Fibroblast of pulmonary artery (primary cell): ENCODE measurements at regions not wholly inside any gene's neighbourhood (a gene's known extent, or its start where the extent isn't known, plus 50 kb on each side); places are given as distances from the start of the nearest gene placed in this dataset.

ENCODE experiments used
- DNase-seq: peaks from one replicate; pipeline ENCODE4 v3.0.0-alpha.2; 2010; ENCODE audit warnings: low read depth
- H3K4me3 ChIP-seq: replicated peaks from 2 replicates; pipeline ENCODE4 v1.5.1; 2011; ENCODE audit warnings: low read depth, mild to moderate bottlenecking, control low read depth, low read length, moderate library complexity
- CTCF ChIP-seq: IDR thresholded peaks from 2 replicates; pipeline ENCODE4 v1.5.1; 2011; ENCODE audit warnings: mild to moderate bottlenecking, control low read depth, low read length, inconsistent platforms; ENCODE audit errors: missing control alignments

GRCh38 chr16:73196670-73197069 lies 148.7 kb upstream of the ZFHX3 start:
- DNase-seq: peak; percentile 82
- TF ChIP-seq CTCF: peak; percentile 60
- no peak overlapping the region for H3K4me3 ChIP-seq

- TF ChIP-seq CTCF: no peak
- DNase-seq: no peak
- no peak overlapping the region for H3K4me3 ChIP-seq
Observed at GRCh38 chr16:73193464-73193863, 145.5 kb upstream of the ZFHX3 start.

- DNase-seq: no peak
- TF ChIP-seq CTCF: no peak
- H3K4me3 ChIP-seq: no peak overlapping the region
Observed at GRCh38 chr16:73192232-73192894, 144.4 kb upstream of the ZFHX3 start.

GRCh38 chr16:73191660-73192046 lies 143.7 kb upstream of the ZFHX3 start:
- no peak for DNase-seq
- TF ChIP-seq CTCF: no peak
- H3K4me3 ChIP-seq: no peak overlapping the region

- TF ChIP-seq CTCF: no peak
- no peak for DNase-seq
- no peak overlapping the region for H3K4me3 ChIP-seq
Observed at GRCh38 chr16:73190688-73191659, 143.0 kb upstream of the ZFHX3 start.

- no peak overlapping the region for H3K4me3 ChIP-seq
- TF ChIP-seq CTCF: no peak
- no peak for DNase-seq
Observed at GRCh38 chr16:73190256-73190655, 142.3 kb upstream of the ZFHX3 start.

GRCh38 chr16:73189136-73189535 lies 141.2 kb upstream of the ZFHX3 start:
- TF ChIP-seq CTCF: no peak
- no peak overlapping the region for H3K4me3 ChIP-seq
- no peak for DNase-seq
